Neuronal stem cell (in vitro differentiated cells): ENCODE measurements at regions not wholly inside any gene's neighbourhood (a gene's known extent, or its start where the extent isn't known, plus 50 kb on each side); places are given as distances from the start of the nearest gene placed in this dataset.

Experiments
- DNase-seq: peaks from one replicate; pipeline ENCODE4 v3.0.0-alpha.2; 2013; ENCODE audit warnings: low spot score
- H2AFZ ChIP-seq: one replicate; pipeline ENCODE4 v1.6.1; 2013; ENCODE audit warnings: mild to moderate bottlenecking, low read length, inconsistent platforms
- H2AK5ac ChIP-seq: 2 replicates; pipeline ENCODE4 v1.6.1; 2013; ENCODE audit warnings: low read depth, mild to moderate bottlenecking, inconsistent platforms, low read length, moderate library complexity, mixed read lengths
- H2BK120ac ChIP-seq: 2 replicates; pipeline ENCODE4 v1.6.1; 2013; ENCODE audit warnings: low read depth, mild to moderate bottlenecking, inconsistent platforms, low read length, moderate library complexity, mixed read lengths
- H2BK12ac ChIP-seq: one replicate; pipeline ENCODE4 v1.6.1; 2013; ENCODE audit warnings: low read length, inconsistent platforms
- H2BK15ac ChIP-seq: 2 replicates; pipeline ENCODE4 v1.6.1; 2013; ENCODE audit warnings: mild to moderate bottlenecking, low read length, inconsistent platforms, mixed read lengths
- H2BK5ac ChIP-seq: one replicate; pipeline ENCODE4 v1.6.1; 2013; ENCODE audit warnings: inconsistent platforms, mild to moderate bottlenecking, low read length, moderate library complexity
- H3K14ac ChIP-seq: one replicate; pipeline ENCODE4 v1.6.1; 2013; ENCODE audit warnings: low read length, inconsistent platforms
- H3K18ac ChIP-seq: 2 replicates; pipeline ENCODE4 v1.6.1; 2013; ENCODE audit warnings: low read length, inconsistent platforms
- H3K23ac ChIP-seq: 2 replicates; pipeline ENCODE4 v1.6.1; 2013; ENCODE audit warnings: low read depth, mild to moderate bottlenecking, mixed read lengths, low read length, inconsistent platforms; ENCODE audit not compliant: poor library complexity
- H3K27ac ChIP-seq: replicated peaks from 3 replicates; pipeline ENCODE4 v1.5.1; 2013; ENCODE audit warnings: low read length, inconsistent platforms
- H3K27me3 ChIP-seq, 3 experiments: 2 replicates each; pipeline ENCODE4 v1.6.1; 2013; ENCODE audit warnings: low read length in 3 of 3, mild to moderate bottlenecking in 2 of 3, inconsistent platforms in 1 of 3, low read depth in 1 of 3, mixed read lengths in 1 of 3, moderate library complexity in 1 of 3; ENCODE audit not compliant: control insufficient read depth in 3 of 3, insufficient read depth in 3 of 3
- H3K36me3 ChIP-seq, 2 donors: replicated peaks in 1 of 2; 2 replicates each; pipeline ENCODE4 v1.6.1; 2013; ENCODE audit warnings: low read length in 2 of 2; ENCODE audit not compliant: control insufficient read depth in 2 of 2, insufficient read depth in 2 of 2
- H3K4ac ChIP-seq: 2 replicates; pipeline ENCODE4 v1.6.1; 2013; ENCODE audit warnings: inconsistent platforms, mild to moderate bottlenecking, low read length, moderate library complexity
- H3K4me1 ChIP-seq, 2 donors: 1 replicate in 1 of 2; 2 replicates in 1 of 2; pipeline ENCODE4 v1.6.1; 2013; ENCODE audit warnings: low read length in 2 of 2, low read depth in 1 of 2; ENCODE audit not compliant: control insufficient read depth in 2 of 2, insufficient read depth in 1 of 2
- H3K4me2 ChIP-seq: one replicate; pipeline ENCODE4 v1.6.1; 2013; ENCODE audit warnings: mild to moderate bottlenecking, low read length, inconsistent platforms; ENCODE audit not compliant: insufficient read depth, poor library complexity, severe bottlenecking
- H3K4me3 ChIP-seq, 2 donors: 2 replicates each; pipeline ENCODE4 v1.5.1; 2013; ENCODE audit warnings: low read length in 2 of 2, mild to moderate bottlenecking in 2 of 2, inconsistent platforms in 1 of 2, moderate library complexity in 1 of 2
- H3K79me1 ChIP-seq: one replicate; pipeline ENCODE4 v1.6.1; 2013; ENCODE audit warnings: low read depth, mild to moderate bottlenecking, inconsistent platforms, low read length, moderate library complexity
- H3K9ac ChIP-seq: one replicate; pipeline ENCODE4 v1.6.1; 2013; ENCODE audit warnings: mild to moderate bottlenecking, low read depth, low read length, inconsistent platforms; ENCODE audit not compliant: poor library complexity
- H3K9me3 ChIP-seq, 2 donors: replicated peaks in 1 of 2; 2 replicates each; pipeline versions ENCODE3 to v1.6.1; 2013; ENCODE audit warnings: low read length in 2 of 2, mild to moderate bottlenecking in 2 of 2, inconsistent platforms in 1 of 2, low read depth in 1 of 2, mixed read lengths in 1 of 2, moderate library complexity in 1 of 2; ENCODE audit not compliant: control insufficient read depth in 2 of 2, insufficient read depth in 1 of 2
- H4K8ac ChIP-seq: one replicate; pipeline ENCODE4 v1.6.1; 2013; ENCODE audit warnings: low read depth, mild to moderate bottlenecking, inconsistent platforms, low read length, moderate library complexity
- H4K91ac ChIP-seq: one replicate; pipeline ENCODE4 v1.6.1; 2013; ENCODE audit warnings: low read length, low read depth, mild to moderate bottlenecking, inconsistent platforms; ENCODE audit not compliant: poor library complexity
- WGBS, 2 donors: extraction: QIAGEN DNeasy Blood & Tissue Kit; methylation state at CpG; one replicate each; pipeline ENCODE4 v1.1.7; 2013; ENCODE audit warnings: missing lambda C conversion rate in 2 of 2, mixed read lengths in 1 of 2; ENCODE audit not compliant: insufficient read length in 2 of 2, insufficient replicate concordance in 1 of 2; ENCODE audit errors: extremely low coverage in 2 of 2; 5-methylcytosine and 5-hydroxymethylcytosine counted together

- no peaks in the 10 kb centered on the region for H3K27me3 ChIP-seq
- H2AFZ ChIP-seq, result no peak overlapping the region
- no peak for DNase-seq
- H3K14ac ChIP-seq, result no peak overlapping the region
- no peak overlapping the region for H3K4me3 ChIP-seq
- H3K23ac ChIP-seq, result no peak overlapping the region
- H3K9ac ChIP-seq, result no peak overlapping the region
- H3K4me2 ChIP-seq, result no peak overlapping the region
- H2BK12ac ChIP-seq, result no peak overlapping the region
- no peak overlapping the region for H4K8ac ChIP-seq
- no peak overlapping the region for H2BK15ac ChIP-seq
- no CpG with 5 or more reads among the region's 1 CpG for WGBS, 2 donors
- no peak overlapping the region for H2BK5ac ChIP-seq
- no peaks in the 10 kb centered on the region for H3K4me1 ChIP-seq
- H3K4ac ChIP-seq, result no peak overlapping the region
- H3K9me3 ChIP-seq, result no peaks in the 10 kb centered on the region
- no peaks in the 10 kb centered on the region for H3K79me1 ChIP-seq
- no peak overlapping the region for H2BK120ac ChIP-seq
- H3K27ac ChIP-seq, result no peak overlapping the region
- no peaks in the 10 kb centered on the region for H3K36me3 ChIP-seq
- no peak overlapping the region for H3K18ac ChIP-seq
- no peak overlapping the region for H4K91ac ChIP-seq
- H2AK5ac ChIP-seq, result no peak overlapping the region
Observed at GRCh38 chr4:72827968-72828367, 241.5 kb downstream of the COX18 start.

- Histone ChIP-seq H3K18ac (no peak overlapping the region), H3K36me3 (no peaks in the 10 kb centered on the region), H3K4me2 (no peak overlapping the region), H3K27me3 (no peaks in the 10 kb centered on the region), H2AK5ac (no peak overlapping the region), H3K14ac (no peak overlapping the region), H2BK15ac (no peak overlapping the region), H2BK12ac (no peak overlapping the region), H2BK120ac (no peak overlapping the region), H3K9ac (no peak overlapping the region), H2BK5ac (no peak overlapping the region), H3K27ac (no peak overlapping the region), H3K4me3 (no peak overlapping the region), H3K79me1 (no peaks in the 10 kb centered on the region), H3K4ac (no peak overlapping the region), H2AFZ (no peak overlapping the region), H4K8ac (no peak overlapping the region), H3K23ac (no peak overlapping the region), H3K9me3 (no peaks in the 10 kb centered on the region), H4K91ac (no peak overlapping the region), H3K4me1 (no peaks in the 10 kb centered on the region)
- no peak for DNase-seq
Observed at GRCh38 chr4:72820107-72820506, 249.4 kb downstream of the COX18 start.

- no peak overlapping the region for H2AK5ac ChIP-seq
- no CpG with 5 or more reads among the region's 1 CpG for WGBS, 2 donors
- H3K4me2 ChIP-seq, result no peak overlapping the region
- H3K36me3 ChIP-seq, result no peaks in the 10 kb centered on the region
- no peak overlapping the region for H3K18ac ChIP-seq
- no peak overlapping the region for H3K14ac ChIP-seq
- no peaks in the 10 kb centered on the region for H3K4me1 ChIP-seq
- no peak for DNase-seq
- H3K9ac ChIP-seq, result no peak overlapping the region
- H3K4me3 ChIP-seq, result no peak overlapping the region
- no peak overlapping the region for H2AFZ ChIP-seq
- H2BK15ac ChIP-seq, result no peak overlapping the region
- H2BK5ac ChIP-seq, result no peak overlapping the region
- no peak overlapping the region for H3K4ac ChIP-seq
- H2BK12ac ChIP-seq, result no peak overlapping the region
- H3K79me1 ChIP-seq, result no peaks in the 10 kb centered on the region
- no peak overlapping the region for H3K23ac ChIP-seq
- no peak overlapping the region for H2BK120ac ChIP-seq
- no peaks in the 10 kb centered on the region for H3K9me3 ChIP-seq
- H3K27ac ChIP-seq, result no peak overlapping the region
- H4K91ac ChIP-seq, result no peak overlapping the region
- no peak overlapping the region for H4K8ac ChIP-seq
- no peaks in the 10 kb centered on the region for H3K27me3 ChIP-seq
Observed at GRCh38 chr4:72817012-72817411, 248.0 kb upstream of the ADAMTS3 start.

- H2BK5ac ChIP-seq, result no peak overlapping the region
- no peak overlapping the region for H3K4me3 ChIP-seq
- H3K18ac ChIP-seq, result no peak overlapping the region
- no peak overlapping the region for H3K14ac ChIP-seq
- no peak overlapping the region for H4K8ac ChIP-seq
- no peak overlapping the region for H3K9ac ChIP-seq
- no peak overlapping the region for H3K27ac ChIP-seq
- H4K91ac ChIP-seq, result no peak overlapping the region
- H3K9me3 ChIP-seq, result no peaks in the 10 kb centered on the region
- no peaks in the 10 kb centered on the region for H3K4me1 ChIP-seq
- no peaks in the 10 kb centered on the region for H3K79me1 ChIP-seq
- H2AFZ ChIP-seq, result no peak overlapping the region
- H2BK15ac ChIP-seq, result no peak overlapping the region
- no peak overlapping the region for H2AK5ac ChIP-seq
- H3K27me3 ChIP-seq, result no peaks in the 10 kb centered on the region
- H2BK12ac ChIP-seq, result no peak overlapping the region
- H3K4ac ChIP-seq, result no peak overlapping the region
- H3K23ac ChIP-seq, result no peak overlapping the region
- DNase-seq, result no peak
- H2BK120ac ChIP-seq, result no peak overlapping the region
- H3K36me3 ChIP-seq, result no peaks in the 10 kb centered on the region
- no peak overlapping the region for H3K4me2 ChIP-seq
- WGBS, 2 donors, result no CpG with 5 or more reads among the region's 1 CpG
Observed at GRCh38 chr4:72814241-72814640, 245.2 kb upstream of the ADAMTS3 start.
